Glomerular visceral epithelial cell (primary cell): ENCODE measurements at regions not wholly inside any gene's neighbourhood (a gene's known extent, or its start where the extent isn't known, plus 50 kb on each side); places are given as distances from the start of the nearest gene placed in this dataset.

Experiments used
- DNase-seq: peaks from one replicate; pipeline ENCODE4 v3.0.0-alpha.2; 2016; ENCODE audit errors: extremely low spot score

DNA sequence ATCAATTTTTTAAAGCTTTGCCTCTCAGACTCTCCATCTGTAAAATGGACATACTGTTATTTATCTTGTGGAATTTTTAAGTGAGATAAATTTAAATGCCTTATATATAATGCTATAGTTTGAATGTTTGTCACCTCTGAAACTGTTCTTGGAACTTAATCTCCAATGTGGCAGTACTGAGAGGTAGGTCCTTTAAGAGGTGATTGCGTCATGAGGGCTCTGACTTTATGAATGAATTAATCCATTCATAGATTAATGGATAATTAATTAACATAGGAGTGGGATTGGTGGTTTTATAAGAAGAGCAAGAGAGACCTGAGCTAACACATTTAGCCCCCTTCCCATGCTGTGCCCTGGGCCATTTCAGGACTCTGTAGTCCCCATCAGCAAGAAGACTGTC, 326.3 kb upstream of the TSHZ2 start:
- no peak for DNase-seq

- no peak for DNase-seq
Measured at GRCh38 chr20:52643034-52643433, 329.1 kb upstream of the TSHZ2 start.

DNA sequence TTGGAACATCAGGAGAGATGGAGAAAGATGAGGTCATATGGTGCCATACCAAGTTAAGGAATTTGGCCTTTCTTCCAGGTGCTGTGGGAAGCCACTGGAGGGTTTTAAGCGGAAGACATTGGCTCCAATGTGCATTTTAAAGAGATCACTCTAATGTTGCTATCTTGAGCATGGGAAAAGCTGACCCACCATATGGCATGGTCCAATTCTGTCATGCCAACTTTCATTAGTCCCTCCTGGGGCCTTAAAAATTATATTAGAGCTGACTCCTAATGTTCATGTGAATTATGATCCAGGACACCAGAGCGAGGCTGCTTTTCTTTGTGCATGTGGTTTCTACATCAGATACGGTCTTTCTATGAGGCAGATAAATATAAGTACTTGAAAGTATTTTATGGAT, 335.0 kb upstream of the TSHZ2 start:
- DNase-seq, result no peak

GRCh38 chr20:52631469-52631868, 340.7 kb upstream of the TSHZ2 start:
- no peak for DNase-seq

- DNase-seq, result no peak
Measured at GRCh38 chr20:52630138-52630537, 342.0 kb upstream of the TSHZ2 start.

DNA sequence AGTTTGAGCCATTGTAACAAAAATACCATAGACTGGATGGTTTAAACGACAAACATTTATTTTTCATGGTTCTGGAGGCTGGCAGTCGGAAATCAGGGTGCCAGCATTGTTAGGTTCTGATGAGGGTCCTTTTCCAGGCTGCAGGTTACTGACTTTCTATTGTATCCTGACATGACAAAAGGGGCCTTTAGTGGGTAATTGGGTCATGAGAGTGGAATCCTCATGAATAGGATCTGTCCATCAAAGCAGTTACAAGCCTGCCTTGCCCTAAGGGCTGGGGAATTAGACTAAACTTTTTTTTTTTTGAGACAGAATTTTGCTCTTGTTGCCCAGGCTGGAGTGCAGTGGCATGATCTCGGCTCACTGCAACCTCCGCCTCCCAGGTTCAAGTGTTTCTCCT, 347.9 kb upstream of the TSHZ2 start:
- DNase-seq, result no peak

DNA sequence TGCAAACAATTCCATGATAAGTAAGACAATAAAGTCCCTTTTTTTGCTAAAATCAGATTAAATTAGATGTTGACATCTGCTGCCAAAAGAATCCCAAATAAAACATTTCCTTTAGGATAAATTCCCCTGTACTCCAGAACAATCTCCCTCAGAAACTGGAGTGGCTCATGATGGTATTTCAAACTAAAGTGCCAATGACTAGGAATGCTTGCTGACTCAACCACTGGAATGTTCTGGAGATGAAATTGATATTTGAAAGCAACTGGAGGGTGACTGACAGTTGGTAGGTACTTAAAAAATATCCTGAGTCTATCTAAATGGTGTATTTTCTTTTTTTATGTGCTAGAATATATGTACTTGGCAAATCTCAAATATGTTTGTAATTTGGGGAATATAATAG, 350.1 kb upstream of the TSHZ2 start:
- no peak for DNase-seq

- no peak for DNase-seq
Measured at GRCh38 chr20:52621401-52621800, 350.8 kb upstream of the TSHZ2 start.

DNA sequence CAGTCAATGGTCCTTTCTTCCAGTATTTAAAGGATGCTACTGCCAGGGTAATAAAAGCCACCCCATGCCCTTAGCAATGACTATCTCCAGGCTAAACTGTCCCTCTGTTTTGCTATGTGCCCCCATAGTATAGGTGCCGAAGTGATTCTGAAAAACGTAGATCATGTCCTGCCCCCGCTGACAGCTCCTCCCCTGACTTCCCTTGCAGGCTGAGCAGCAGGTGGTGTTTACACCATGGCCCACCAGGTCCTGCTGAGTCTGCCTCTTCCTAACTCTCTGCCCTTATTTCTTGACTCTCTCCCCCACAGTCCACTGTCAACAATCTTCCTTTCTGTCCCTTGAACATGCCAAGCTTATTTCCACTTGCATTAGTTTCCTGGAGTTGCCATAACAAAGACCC, 352.5 kb upstream of the TSHZ2 start:
- no peak for DNase-seq

DNA sequence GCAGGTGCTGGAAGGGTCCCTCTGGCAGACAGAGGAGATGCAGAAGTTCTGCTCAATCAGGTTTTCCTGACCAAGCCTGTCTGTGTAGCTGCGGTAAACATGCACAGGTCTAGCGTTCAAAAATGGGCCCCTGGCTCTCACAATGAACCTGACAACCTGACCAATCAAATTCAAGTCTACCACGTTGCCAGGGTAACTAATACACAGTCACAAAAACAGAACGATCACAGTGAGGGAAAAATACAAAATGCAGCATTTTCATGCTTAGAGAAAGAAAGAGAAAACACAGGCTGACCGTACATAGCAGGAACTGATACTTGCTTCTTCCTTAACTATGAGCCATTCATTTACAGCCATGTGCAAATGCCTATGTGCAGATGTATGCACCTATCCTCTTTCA, 353.1 kb upstream of the TSHZ2 start:
- no peak for DNase-seq

DNA sequence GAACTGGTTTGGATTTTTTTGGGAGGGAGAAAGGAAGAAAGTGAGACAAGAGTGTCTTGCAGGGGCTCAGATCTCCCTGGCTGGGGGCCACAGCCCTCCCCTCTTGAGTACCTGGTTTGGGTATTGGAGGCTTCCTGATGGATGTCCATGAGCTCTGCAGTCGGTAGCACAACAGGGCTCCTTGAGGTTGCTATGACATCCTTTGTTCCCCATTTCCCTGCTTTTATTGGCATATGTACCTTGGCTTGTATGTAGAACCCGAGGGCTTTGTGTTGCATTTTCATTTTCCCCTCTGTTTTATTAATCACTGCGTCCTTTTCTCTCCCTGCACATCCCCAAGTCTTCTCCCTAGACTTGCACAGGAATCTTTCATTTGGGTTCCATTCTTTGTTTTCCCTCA, 355.5 kb upstream of the TSHZ2 start:
- no peak for DNase-seq

- no peak for DNase-seq
Measured at GRCh38 chr20:52614051-52614863, 357.9 kb upstream of the TSHZ2 start.

DNA sequence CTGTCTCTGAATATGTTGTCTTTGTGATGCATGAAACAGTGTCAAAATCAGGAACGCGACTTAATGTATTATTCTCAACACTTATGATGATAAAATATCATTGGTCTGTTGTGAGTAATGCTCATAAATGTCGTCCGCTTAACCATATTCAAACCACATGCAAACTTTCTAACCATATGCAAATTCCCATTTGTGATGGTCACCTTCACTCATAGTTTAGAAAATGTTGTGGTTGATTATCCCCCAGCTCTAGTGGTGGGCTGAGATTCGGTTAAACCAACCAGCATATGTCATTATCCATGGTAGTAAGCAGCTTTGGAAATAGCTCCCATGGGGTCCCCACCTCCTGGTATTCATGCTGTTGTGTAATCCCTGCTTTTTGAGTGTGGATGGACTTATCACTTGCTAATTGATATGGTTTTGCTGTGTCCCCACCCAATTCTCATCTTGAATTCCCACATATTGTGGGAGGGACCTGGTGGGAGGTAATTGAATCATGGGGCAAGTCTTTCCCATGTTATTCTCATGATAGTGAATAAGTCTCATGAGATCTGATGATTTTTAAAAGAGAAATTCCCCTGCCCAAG, 360.0 kb upstream of the TSHZ2 start:
- no peak for DNase-seq

GRCh38 chr20:52610749-52611148, 361.4 kb upstream of the TSHZ2 start:
- DNase-seq, result no peak

- DNase-seq, result no peak
Measured at GRCh38 chr20:52601295-52601971, 370.7 kb upstream of the TSHZ2 start.

DNA sequence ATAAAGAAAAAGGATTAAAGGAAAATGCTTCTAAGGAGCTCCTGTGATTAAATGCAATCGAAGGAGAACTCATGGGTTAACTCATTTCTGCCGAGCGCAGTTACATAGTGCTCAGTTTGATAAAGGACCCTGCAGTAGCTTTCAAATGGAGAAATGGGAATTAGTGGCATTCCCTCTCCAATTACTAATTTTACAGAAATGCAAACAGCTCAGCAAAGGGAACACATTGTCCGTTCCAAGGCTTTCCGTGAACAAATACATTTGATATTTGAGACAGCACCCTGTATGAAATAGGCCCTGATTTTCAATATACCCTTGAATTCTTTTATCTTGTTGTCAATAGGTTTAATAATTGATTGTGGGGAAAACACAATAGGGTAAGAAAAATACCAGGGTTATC, 375.9 kb upstream of the TSHZ2 start:
- no peak for DNase-seq

DNA sequence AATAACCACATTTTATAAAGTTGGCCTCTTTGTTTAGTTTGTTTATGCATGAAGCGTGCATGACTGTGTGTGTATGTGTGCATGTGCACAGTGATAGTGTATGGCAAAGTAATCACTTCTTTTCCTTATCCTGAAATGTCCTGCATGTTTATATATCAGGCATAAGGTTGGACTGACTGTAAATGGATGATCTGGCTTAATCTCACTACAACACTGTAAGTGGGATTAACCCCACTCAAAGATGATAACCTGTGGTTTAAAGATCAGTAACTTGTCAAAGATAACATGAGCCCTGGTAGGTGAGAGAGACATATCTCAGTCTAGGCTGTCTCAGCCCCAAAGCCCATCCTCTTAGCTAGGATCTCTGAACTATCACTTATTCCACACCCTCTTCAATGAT, 376.6 kb upstream of the TSHZ2 start:
- no peak for DNase-seq

- DNase-seq, result no peak
Measured at GRCh38 chr20:52593654-52594053, 378.5 kb upstream of the TSHZ2 start.

- DNase-seq, result no peak
Measured at GRCh38 chr20:52592567-52592966, 379.6 kb upstream of the TSHZ2 start.

DNA sequence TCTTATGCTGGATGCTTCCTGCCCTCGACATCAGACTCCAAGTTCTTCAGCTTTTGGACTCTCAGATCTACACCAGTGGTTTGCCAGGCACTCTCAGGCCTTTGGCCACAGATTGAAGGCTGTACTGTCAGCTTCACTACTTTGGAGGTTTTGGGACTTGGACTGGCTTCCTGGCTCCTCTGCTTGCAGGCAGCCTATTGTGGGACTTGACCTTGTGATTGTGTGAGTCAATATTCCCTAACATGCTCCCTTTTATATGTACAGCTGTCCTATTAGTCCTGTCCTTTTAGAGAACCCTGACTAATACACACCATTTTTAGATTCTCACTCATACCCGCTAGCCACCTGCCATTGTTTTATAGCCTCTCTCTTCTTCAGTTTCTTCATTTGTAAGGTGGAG, 382.1 kb upstream of the TSHZ2 start:
- no peak for DNase-seq

DNA sequence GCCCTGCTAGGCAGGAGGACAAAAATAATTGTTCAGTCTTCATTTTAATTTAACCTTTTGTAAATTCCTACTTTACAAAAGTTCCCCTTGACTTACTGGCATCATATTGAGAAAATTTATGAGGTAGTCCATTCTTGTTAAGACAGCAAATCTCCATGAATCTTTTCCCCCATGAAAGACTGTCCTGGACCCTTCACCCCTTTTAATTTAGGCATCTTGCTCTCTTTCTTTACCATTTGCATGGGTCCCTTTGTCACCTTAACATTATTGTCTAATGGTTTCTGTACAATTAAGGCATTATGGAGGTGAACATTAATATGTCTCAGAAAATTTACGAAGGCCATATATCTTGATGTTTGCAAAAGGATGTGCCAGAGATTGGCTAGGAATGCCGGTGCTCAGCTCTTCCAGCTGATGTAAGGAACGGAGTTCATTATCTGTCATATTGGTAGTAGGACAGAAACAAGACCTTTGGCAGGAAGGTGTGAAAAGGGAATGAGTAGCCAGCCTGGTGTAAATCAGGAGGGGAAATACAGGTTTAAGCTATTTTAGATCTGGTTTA, 382.8 kb upstream of the TSHZ2 start:
- DNase-seq, result no peak

DNA sequence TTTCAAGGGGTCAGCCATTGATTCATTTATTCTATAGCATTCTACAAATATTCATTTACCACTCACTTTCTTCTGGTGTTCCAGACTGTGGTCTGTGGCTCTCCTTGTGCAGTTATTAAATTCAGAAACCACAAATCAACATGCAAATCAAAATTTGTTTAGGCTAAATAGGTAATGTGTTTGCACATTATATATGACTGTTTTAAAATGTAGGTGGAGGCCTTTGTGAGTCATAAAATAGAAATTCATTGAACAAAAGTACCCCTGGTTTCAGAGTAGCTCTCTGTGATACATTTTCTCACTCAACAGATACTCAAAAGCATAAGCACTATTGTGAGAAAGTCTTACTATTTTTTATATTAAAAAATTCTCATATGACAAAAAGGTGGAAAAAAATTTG, 385.5 kb upstream of the TSHZ2 start:
- DNase-seq, result no peak

- DNase-seq, result no peak
Measured at GRCh38 chr20:52585333-52585732, 386.8 kb upstream of the TSHZ2 start.
